ENCODE measurements at regions not wholly inside any gene's neighbourhood (a gene's known extent, or its start where the extent isn't known, plus 50 kb on each side); places are given as distances from the start of the nearest gene placed in this dataset.

GRCh38 chr5:120164037-120164436, 300.1 kb upstream of the PRR16 start:
- H3K4me1 Mint-ChIP-seq (ENCODE audit: low read depth, unreplicated experiment): no peaks in the 10 kb centered on the region
- Histone ChIP-seq H2AFZ (ENCODE audit: low read depth, low read length) (no peak overlapping the region), H3K36me3 (ENCODE audit: insufficient read depth, low read length) (no peaks in the 10 kb centered on the region), H3K79me2 (ENCODE audit: insufficient read depth, low read length) (no peaks in the 10 kb centered on the region), H3K4me1 (ENCODE audit: insufficient read depth, low read length) (no peaks in the 10 kb centered on the region), H3K4me2 (ENCODE audit: low read length) (no peak overlapping the region), H3K9me3 (ENCODE audit: insufficient read depth, low read depth, low read length) (no peaks in the 10 kb centered on the region), H3K4me3 (ENCODE audit: insufficient read depth, low read depth, low read length) (no peak overlapping the region), H4K20me1 (ENCODE audit: insufficient read depth, low read length) (no peaks in the 10 kb centered on the region), H3K27ac (ENCODE audit: low read depth, low read length) (no peak overlapping the region), H3K9ac (ENCODE audit: low read length) (no peak overlapping the region), H3K27me3 (ENCODE audit: insufficient read depth, low read length) (no peaks in the 10 kb centered on the region)
- H3K9me3 Mint-ChIP-seq (ENCODE audit: unreplicated experiment): no peaks in the 10 kb centered on the region
- TF ChIP-seq CTCF (IDR thresholded peaks at IDR 0.05; ENCODE audit: insufficient read depth, low read depth, low read length): no peak
- TF ChIP-seq EZH2 (IDR thresholded peaks at IDR 0.05; ENCODE audit: insufficient read depth, low read length): no peak
- no peaks in the 10 kb centered on the region for H3K27me3 Mint-ChIP-seq (ENCODE audit: low read depth, unreplicated experiment)
- H3K36me3 Mint-ChIP-seq (ENCODE audit: low read depth, unreplicated experiment): no peaks in the 10 kb centered on the region
- H3K27ac Mint-ChIP-seq (ENCODE audit: unreplicated experiment): no peak overlapping the region
- DNase-seq (ENCODE audit: low read depth): no peak
- H3K4me3 Mint-ChIP-seq (ENCODE audit: unreplicated experiment): no peak overlapping the region
- no peak for FAIRE-seq

- DNase-seq (ENCODE audit: low read depth) (no peak), FAIRE-seq (no peak)
- H3K4me3 ChIP-seq (ENCODE audit: insufficient read depth, low read depth, low read length): no peak overlapping the region
- no peak for TF ChIP-seq CTCF (IDR thresholded peaks at IDR 0.05; ENCODE audit: insufficient read depth, low read depth, low read length)
- no peak for TF ChIP-seq EZH2 (IDR thresholded peaks at IDR 0.05; ENCODE audit: insufficient read depth, low read length)
- H3K9ac ChIP-seq (ENCODE audit: low read length): no peak overlapping the region
- Mint-ChIP-seq H3K36me3 (ENCODE audit: low read depth, unreplicated experiment) (no peaks in the 10 kb centered on the region), H3K4me3 (ENCODE audit: unreplicated experiment) (no peak overlapping the region), H3K9me3 (ENCODE audit: unreplicated experiment) (no peaks in the 10 kb centered on the region), H3K27me3 (ENCODE audit: low read depth, unreplicated experiment) (no peaks in the 10 kb centered on the region), H3K4me1 (ENCODE audit: low read depth, unreplicated experiment) (no peaks in the 10 kb centered on the region), H3K27ac (ENCODE audit: unreplicated experiment) (no peak overlapping the region)
- no peaks in the 10 kb centered on the region for H3K36me3 ChIP-seq (ENCODE audit: insufficient read depth, low read length)
- no peak overlapping the region for H3K4me2 ChIP-seq (ENCODE audit: low read length)
- no peaks in the 10 kb centered on the region for H3K79me2 ChIP-seq (ENCODE audit: insufficient read depth, low read length)
- no peak overlapping the region for H3K27ac ChIP-seq (ENCODE audit: low read depth, low read length)
- H3K27me3 ChIP-seq (ENCODE audit: insufficient read depth, low read length): no peaks in the 10 kb centered on the region
- no peaks in the 10 kb centered on the region for H4K20me1 ChIP-seq (ENCODE audit: insufficient read depth, low read length)
- H3K9me3 ChIP-seq (ENCODE audit: insufficient read depth, low read depth, low read length): no peaks in the 10 kb centered on the region
- H3K4me1 ChIP-seq (ENCODE audit: insufficient read depth, low read length): no peaks in the 10 kb centered on the region
- no peak overlapping the region for H2AFZ ChIP-seq (ENCODE audit: low read depth, low read length)
Measured at GRCh38 chr5:120164986-120165385, 299.1 kb upstream of the PRR16 start.

GRCh38 chr5:120173125-120173524, 291.0 kb upstream of the PRR16 start:
- no peak for DNase-seq (ENCODE audit: low read depth)
- FAIRE-seq: no peak
- Histone ChIP-seq H3K4me2 (ENCODE audit: low read length) (no peak overlapping the region), H3K9me3 (ENCODE audit: insufficient read depth, low read depth, low read length) (peaks cover 2% of the 10 kb centered on the region), H4K20me1 (ENCODE audit: insufficient read depth, low read length) (no peaks in the 10 kb centered on the region), H3K79me2 (ENCODE audit: insufficient read depth, low read length) (no peaks in the 10 kb centered on the region), H3K27me3 (ENCODE audit: insufficient read depth, low read length) (no peaks in the 10 kb centered on the region), H3K4me3 (ENCODE audit: insufficient read depth, low read depth, low read length) (no peak overlapping the region), H2AFZ (ENCODE audit: low read depth, low read length) (no peak overlapping the region), H3K4me1 (ENCODE audit: insufficient read depth, low read length) (no peaks in the 10 kb centered on the region), H3K36me3 (ENCODE audit: insufficient read depth, low read length) (no peaks in the 10 kb centered on the region), H3K27ac (ENCODE audit: low read depth, low read length) (no peak overlapping the region), H3K9ac (ENCODE audit: low read length) (no peak overlapping the region)
- TF ChIP-seq EZH2 (IDR thresholded peaks at IDR 0.05; ENCODE audit: insufficient read depth, low read length): no peak
- TF ChIP-seq CTCF (IDR thresholded peaks at IDR 0.05; ENCODE audit: insufficient read depth, low read depth, low read length): no peak
- Mint-ChIP-seq H3K27ac (ENCODE audit: unreplicated experiment) (no peak overlapping the region), H3K4me3 (ENCODE audit: unreplicated experiment) (no peak overlapping the region), H3K27me3 (ENCODE audit: low read depth, unreplicated experiment) (no peaks in the 10 kb centered on the region), H3K4me1 (ENCODE audit: low read depth, unreplicated experiment) (no peaks in the 10 kb centered on the region), H3K36me3 (ENCODE audit: low read depth, unreplicated experiment) (no peaks in the 10 kb centered on the region), H3K9me3 (ENCODE audit: unreplicated experiment) (no peaks in the 10 kb centered on the region)
